HG02623 (cell line): ENCODE measurements at regions not wholly inside any gene's neighbourhood (a gene's known extent, or its start where the extent isn't known, plus 50 kb on each side); places are given as distances from the start of the nearest gene placed in this dataset.
"Not testable (repeated sequence)": the region's sequence is repeated elsewhere in the genome, so short reads cannot be mapped to it uniquely, and the experiment has no call there.

Experiments used
- ATAC-seq: cut with Tn5 transposase; IDR thresholded peaks from one replicate; pipeline ENCODE4 v1.9.1; 2021; ENCODE audit warnings: moderate library complexity; ENCODE audit not compliant: unreplicated experiment

- no peak for ATAC-seq
These were observed 183.2 kb upstream of the TAS2R1 start for GRCh38 chr5:9813305-9813704.

GRCh38 chr5:9807366-9807765 is 177.2 kb upstream of the TAS2R1 start:
- ATAC-seq: not testable (repeated sequence)

- no peak for ATAC-seq
These were observed 171.8 kb upstream of the TAS2R1 start for GRCh38 chr5:9801908-9802307.

GRCh38 chr5:9799606-9800005 is 169.5 kb upstream of the TAS2R1 start:
- no peak for ATAC-seq

- no peak for ATAC-seq
These were observed 160.1 kb upstream of the TAS2R1 start for GRCh38 chr5:9790276-9790675.

GRCh38 chr5:9789777-9790176 is 159.6 kb upstream of the TAS2R1 start:
- no peak for ATAC-seq

GRCh38 chr5:9787861-9788600 is 157.9 kb upstream of the TAS2R1 start:
- ATAC-seq: no peak

- no peak for ATAC-seq
These were observed 156.5 kb upstream of the TAS2R1 start for GRCh38 chr5:9786380-9787360.

GRCh38 chr5:9785751-9786150 is 155.6 kb upstream of the TAS2R1 start:
- ATAC-seq: no peak

- ATAC-seq: no peak
These were observed 154.1 kb upstream of the TAS2R1 start for GRCh38 chr5:9784231-9784630.

GRCh38 chr5:9782826-9783560 is 152.8 kb upstream of the TAS2R1 start:
- no peak for ATAC-seq

- ATAC-seq: no peak
These were observed 151.7 kb upstream of the TAS2R1 start for GRCh38 chr5:9781890-9782289.

- no peak for ATAC-seq
These were observed 151.1 kb upstream of the TAS2R1 start for GRCh38 chr5:9781275-9781674.

- ATAC-seq: no peak
These were observed 150.3 kb upstream of the TAS2R1 start for GRCh38 chr5:9780501-9780900.

GRCh38 chr5:9776525-9776924 is 146.4 kb upstream of the TAS2R1 start:
- ATAC-seq: no peak

GRCh38 chr5:9775339-9775738 is 145.2 kb upstream of the TAS2R1 start:
- ATAC-seq: no peak

GRCh38 chr5:9774472-9775079 is 144.4 kb upstream of the TAS2R1 start:
- ATAC-seq: no peak

GRCh38 chr5:9771079-9771478 is 140.9 kb upstream of the TAS2R1 start:
- ATAC-seq: no peak

- ATAC-seq: no peak
These were observed 136.4 kb upstream of the TAS2R1 start for GRCh38 chr5:9766581-9766980.

GRCh38 chr5:9765419-9766140 is 135.4 kb upstream of the TAS2R1 start:
- ATAC-seq: no peak
